LNCAP (cell line): ENCODE measurements at regions not wholly inside any gene's neighbourhood (a gene's known extent, or its start where the extent isn't known, plus 50 kb on each side); places are given as distances from the start of the nearest gene placed in this dataset.
A peak's percentile ranks its signal among the peaks of the same experiment; 100 is the strongest.

ENCODE experiments used
- TF ChIP-seq, protein P1 (sequence below): fragments of 450-650 bp; IDR thresholded peaks from 2 replicates; pipeline ENCODE4 v1.5.1; 2017; ENCODE audit warnings: mild to moderate bottlenecking

DNA sequence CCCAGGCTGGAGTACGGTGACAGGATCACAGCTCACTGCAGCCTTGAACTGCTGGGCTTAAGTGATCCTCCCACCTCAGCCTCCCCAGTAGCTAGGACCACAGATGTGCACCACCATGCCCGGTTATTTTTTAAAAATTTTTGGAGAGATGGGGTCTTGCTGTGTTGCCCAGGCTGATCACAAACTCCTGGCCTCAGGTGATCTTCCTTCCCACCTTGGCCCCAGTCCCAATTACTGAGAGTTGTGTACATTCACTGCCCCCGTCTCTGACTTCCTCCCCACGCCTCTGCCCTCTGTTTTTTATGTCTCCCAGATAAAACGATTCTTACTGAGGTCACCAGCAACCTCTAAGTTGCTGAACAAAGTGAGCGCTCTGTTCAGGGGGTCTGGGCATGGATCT lies 87.7 kb downstream of the LINGO1 start:
- TF ChIP-seq, protein P1, sequence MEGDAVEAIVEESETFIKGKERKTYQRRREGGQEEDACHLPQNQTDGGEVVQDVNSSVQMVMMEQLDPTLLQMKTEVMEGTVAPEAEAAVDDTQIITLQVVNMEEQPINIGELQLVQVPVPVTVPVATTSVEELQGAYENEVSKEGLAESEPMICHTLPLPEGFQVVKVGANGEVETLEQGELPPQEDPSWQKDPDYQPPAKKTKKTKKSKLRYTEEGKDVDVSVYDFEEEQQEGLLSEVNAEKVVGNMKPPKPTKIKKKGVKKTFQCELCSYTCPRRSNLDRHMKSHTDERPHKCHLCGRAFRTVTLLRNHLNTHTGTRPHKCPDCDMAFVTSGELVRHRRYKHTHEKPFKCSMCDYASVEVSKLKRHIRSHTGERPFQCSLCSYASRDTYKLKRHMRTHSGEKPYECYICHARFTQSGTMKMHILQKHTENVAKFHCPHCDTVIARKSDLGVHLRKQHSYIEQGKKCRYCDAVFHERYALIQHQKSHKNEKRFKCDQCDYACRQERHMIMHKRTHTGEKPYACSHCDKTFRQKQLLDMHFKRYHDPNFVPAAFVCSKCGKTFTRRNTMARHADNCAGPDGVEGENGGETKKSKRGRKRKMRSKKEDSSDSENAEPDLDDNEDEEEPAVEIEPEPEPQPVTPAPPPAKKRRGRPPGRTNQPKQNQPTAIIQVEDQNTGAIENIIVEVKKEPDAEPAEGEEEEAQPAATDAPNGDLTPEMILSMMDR = no peak

DNA sequence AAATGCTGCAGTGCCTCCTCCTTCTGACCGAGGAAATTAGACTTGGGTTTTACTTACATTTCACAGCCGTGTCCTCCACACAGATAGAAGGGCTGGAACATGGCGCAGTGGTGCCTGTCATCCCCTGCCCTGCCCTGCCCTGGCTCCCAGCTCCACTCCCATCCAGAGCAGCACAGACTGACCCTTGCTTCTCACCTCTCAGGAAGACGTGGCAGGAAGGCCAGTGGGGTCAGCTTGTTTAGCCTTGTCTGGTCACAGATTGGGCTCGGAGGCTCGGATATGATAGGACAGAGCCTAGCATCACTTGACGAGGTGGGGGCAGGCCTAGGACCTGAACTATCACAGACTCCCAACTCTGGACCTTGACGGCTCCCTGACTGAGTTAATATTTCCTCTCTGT lies 88.5 kb downstream of the LINGO1 start:
- TF ChIP-seq, protein P1 = no peak

DNA sequence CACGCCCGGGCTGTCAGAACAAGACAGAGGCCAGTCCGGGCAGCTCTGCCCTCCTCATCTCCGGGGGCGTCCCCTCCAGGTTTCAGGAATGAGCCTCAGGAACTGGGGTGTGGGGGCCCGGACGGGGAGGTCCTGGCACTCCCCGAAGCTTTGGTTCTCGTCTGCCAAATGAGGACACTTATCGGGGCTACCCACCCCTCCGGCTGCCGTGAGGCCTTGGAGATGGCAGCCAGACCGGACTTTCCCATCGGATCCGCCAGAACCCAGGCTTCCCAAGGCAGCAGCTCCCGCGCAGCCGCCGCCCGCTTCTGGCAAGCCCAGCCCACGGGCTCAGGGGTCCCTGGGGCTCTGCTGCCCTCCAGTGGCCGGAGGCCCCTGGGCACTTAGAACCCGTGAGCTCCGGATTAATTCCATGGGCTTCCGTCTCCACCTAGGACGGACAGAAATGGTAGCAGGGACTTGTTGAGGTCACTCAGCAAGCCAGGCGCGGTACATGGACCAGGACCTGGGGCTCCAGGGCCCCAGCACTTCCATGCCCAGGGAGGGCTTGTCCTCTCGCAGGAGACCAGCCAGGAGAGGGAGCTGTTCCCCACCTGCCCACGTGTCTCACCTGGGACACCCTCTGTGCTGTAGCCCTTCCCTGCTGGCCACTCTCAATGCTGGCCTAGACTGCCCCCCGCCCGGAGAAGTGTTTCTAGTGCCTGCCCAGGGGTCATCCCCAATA lies 89.4 kb downstream of the LINGO1 start:
- TF ChIP-seq, protein P1 = peak; percentile 98

DNA sequence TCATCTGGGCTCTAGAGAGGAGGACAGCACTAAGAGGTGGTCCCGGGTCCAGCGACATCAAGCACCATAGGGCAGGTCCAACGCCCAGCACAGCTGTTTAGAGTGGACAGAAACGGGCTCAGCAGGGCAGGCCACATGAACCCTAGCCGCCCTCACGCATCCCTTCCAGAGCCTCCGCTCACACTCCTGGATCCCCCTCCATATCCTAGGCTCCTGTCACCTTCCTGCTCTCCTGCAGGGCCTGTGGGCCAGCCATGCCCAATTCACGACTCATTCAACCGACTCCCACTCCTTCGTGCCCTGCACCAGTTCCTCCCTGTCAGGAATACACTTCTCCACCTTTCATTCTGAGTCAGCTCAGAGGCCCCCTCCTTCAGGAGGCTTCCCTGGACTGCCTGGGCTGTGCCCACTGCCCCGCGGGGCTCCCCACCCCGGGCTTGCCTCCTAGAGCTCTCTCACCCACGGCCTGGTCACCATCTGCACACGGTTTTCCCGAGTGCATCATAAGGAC lies 90.2 kb downstream of the LINGO1 start:
- TF ChIP-seq, protein P1 = no peak

DNA sequence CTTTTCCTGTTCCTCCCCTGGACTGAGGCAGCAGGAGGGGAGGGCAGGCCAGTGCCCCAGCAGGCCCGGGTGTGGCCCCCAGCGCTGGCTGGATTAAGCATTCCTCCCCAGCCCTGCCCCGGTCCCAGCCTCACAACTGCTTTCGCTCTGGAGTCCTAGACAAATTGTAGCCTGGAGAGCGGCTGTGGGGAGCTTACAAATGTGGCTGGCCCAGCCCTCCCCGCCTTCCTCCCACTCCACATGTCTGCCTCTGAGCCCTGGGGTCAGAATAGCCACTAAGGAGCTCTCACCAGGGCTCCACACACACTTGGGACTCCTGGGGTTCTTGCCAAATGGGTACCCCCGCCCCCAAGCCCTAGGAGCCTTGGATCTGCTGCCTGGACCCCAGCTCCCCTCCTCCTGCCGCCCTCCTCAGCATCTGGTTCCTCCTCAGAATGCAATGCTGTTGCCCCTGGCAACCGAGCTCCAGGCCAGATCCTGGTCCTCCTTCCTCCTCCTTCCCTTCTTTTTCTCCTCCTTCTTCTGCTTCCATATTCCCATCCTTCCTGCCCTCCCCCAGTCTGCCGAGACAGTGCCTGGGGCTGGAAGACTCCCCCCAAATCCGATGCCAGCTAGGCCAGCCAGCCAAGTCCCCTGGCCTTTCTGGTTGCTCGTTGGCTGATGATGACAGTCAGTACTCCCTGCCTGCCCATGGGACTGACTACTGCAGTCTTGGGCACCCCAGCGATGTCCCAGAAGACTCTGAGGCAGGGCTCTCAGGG lies 91.1 kb downstream of the LINGO1 start:
- TF ChIP-seq, protein P1 = no peak

DNA sequence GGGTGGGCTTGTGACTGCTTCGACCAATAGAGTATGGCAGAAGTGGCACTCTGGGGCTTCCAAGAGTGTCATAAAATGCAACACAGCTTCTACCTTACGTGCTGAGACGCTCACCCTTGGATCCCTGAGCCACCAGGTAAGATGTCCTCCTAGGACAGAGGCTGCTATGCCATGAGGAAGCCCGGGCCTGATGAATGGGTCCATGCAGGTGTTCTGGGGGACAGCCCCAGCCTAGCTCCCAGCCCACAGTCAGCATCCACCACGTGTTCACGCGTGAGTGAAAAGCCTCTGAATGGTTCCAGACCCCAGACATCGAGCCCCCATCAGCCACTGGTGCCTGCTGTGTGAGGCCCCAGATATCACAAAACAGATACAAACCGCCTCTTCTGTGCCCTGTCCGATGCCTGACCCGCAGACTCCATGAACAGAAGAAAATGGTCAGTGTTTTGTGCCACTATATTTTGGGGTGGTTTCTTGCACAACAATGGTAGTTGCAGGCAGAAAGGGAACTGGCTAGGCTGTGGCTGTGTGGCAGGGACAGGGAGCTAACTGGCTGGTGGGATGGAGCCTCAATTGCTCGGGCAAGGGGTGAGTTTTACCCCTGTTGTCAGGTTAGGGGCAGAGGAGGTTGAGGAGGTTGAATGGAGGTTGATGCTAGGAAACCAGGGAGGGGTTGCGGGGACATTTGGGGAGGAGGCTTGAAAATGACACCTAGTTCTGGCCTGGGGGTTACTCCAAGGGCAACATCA lies 92.2 kb downstream of the LINGO1 start:
- TF ChIP-seq, protein P1 = no peak

DNA sequence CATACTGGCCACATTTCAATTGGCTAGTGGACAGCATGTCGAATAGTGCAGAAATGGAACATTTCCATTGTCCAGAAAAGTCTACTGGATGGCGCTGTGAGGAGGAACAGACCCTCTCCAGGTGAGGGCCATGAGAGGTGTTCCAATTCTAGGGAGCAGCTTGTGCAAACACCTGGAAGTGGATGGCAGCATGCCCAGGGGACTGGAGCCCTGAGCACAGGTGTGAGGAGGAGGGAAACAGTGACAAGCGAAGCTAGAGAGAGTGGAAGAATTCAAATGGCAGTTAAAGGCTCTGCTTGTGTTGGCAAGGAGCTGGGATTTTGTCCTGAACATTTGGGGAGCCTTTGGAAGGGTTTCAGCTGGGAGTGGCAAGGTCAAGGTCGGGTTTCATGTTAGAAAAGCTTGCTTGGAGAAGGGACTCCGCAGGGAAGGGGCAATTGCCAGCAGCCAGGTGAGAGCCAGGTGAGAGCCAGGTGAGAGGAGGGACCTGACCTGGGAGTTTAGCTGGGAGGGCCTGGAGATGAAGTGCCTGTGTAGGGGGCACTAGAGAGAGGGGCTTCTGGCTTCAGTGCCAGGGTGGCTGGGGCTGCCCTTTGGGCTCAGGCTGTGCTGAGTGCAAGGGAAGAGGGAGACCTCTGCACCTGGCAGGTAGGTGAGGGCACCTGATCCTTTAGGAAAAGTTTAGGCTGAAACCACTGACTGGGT lies 93.8 kb downstream of the LINGO1 start:
- TF ChIP-seq, protein P1 = no peak
